Activated CD4-positive, alpha-beta T cell treated with anti-CD3 and anti-CD28 coated beads for 36 hours (primary cell): ENCODE measurements at regions not wholly inside any gene's neighbourhood (a gene's known extent, or its start where the extent isn't known, plus 50 kb on each side); places are given as distances from the start of the nearest gene placed in this dataset.

ENCODE experiments used
- ATAC-seq: fragments of 200-7000 bp; cut with Tn5 transposase; one replicate; pipeline ENCODE4 v1.10.0; 2021; ENCODE audit warnings: mild to moderate bottlenecking, moderate library complexity
- CTCF ChIA-PET: fragments of 350-600 bp; sonication (Branson Sonifier 250); formaldehyde crosslinking; loops from one replicate; lab custom pipeline; 2021; ENCODE audit warnings: antibody characterized with exemption; lab: Charles Lee
- POLR2A ChIA-PET: fragments of 350-600 bp; sonication (Branson Sonifier 250); formaldehyde crosslinking; loops from one replicate; lab custom pipeline; 2021; ENCODE audit warnings: antibody characterized with exemption, inconsistent platforms; lab: Charles Lee
- DNase-seq: peaks from one replicate; pipeline ENCODE4 v3.0.0-alpha.2; 2020
- H3K27ac Mint-ChIP-seq: one replicate; pipeline ENCODE4 v1.8.0; 2021; ENCODE audit warnings: mixed read lengths
- H3K27me3 Mint-ChIP-seq: one replicate; pipeline ENCODE4 v1.8.0; 2021; ENCODE audit warnings: mixed read lengths
- H3K36me3 Mint-ChIP-seq: one replicate; pipeline ENCODE4 v1.8.0; 2021; ENCODE audit warnings: low read depth, mixed read lengths
- H3K4me1 Mint-ChIP-seq: one replicate; pipeline ENCODE4 v1.8.0; 2021; ENCODE audit warnings: mixed read lengths
- H3K4me3 Mint-ChIP-seq: one replicate; pipeline ENCODE4 v1.8.0; 2021; ENCODE audit warnings: mild to moderate bottlenecking, moderate library complexity, mixed read lengths
- H3K9me3 Mint-ChIP-seq: one replicate; pipeline ENCODE4 v1.8.0; 2021; ENCODE audit warnings: low read depth, mixed read lengths
- intact Hi-C, 2 experiments: fragments of 100-400 bp; cut with DNase I in 1 of 2; cut with micrococcal nuclease in 1 of 2; formaldehyde crosslinking; loops; one replicate each; pipeline versions ENCODE4 v1.14.2 to v1.15.1; 2022 to 2024; cut with DNase I, micrococcal nuclease

GRCh38 chr3:184659797-184660301 lies 52.0 kb downstream of the MAGEF1 start:
- no peak for DNase-seq
- ATAC-seq = no peak
- CTCF ChIA-PET = interaction anchor here (1.1 to 1.5 kb wide), 2 partner anchors 13 to 55 kb away, joined by 3 read pairs; no protein-coding TSS in a partner anchor
- peaks cover 13% of the 10 kb centered on the region for H3K4me1 Mint-ChIP-seq
- H3K4me3 Mint-ChIP-seq = no peak overlapping the region
- no peaks in the 10 kb centered on the region for H3K36me3 Mint-ChIP-seq
- intact Hi-C loops = no loop called here
- POLR2A ChIA-PET = no interaction called here
- H3K27ac Mint-ChIP-seq = no peak overlapping the region
- H3K27me3 Mint-ChIP-seq = no peaks in the 10 kb centered on the region
- no peaks in the 10 kb centered on the region for H3K9me3 Mint-ChIP-seq

GRCh38 chr3:184658223-184658928 lies 53.5 kb downstream of the MAGEF1 start:
- peaks cover 1% of the 10 kb centered on the region for H3K9me3 Mint-ChIP-seq
- DNase-seq = no peak
- CTCF ChIA-PET = interaction anchor here (0.6 to 1.5 kb wide), 3 partner anchors 11 to 153 kb away, joined by 3 to 5 read pairs (median 3); no protein-coding TSS in a partner anchor
- H3K36me3 Mint-ChIP-seq = no peaks in the 10 kb centered on the region
- ATAC-seq = no peak
- intact Hi-C loops = no loop called here
- H3K4me3 Mint-ChIP-seq = no peak overlapping the region
- peaks cover 13% of the 10 kb centered on the region for H3K4me1 Mint-ChIP-seq
- H3K27me3 Mint-ChIP-seq = no peaks in the 10 kb centered on the region
- POLR2A ChIA-PET = no interaction called here
- H3K27ac Mint-ChIP-seq = no peak overlapping the region

GRCh38 chr3:184656829-184657681 lies 54.8 kb downstream of the MAGEF1 start:
- ATAC-seq (peak; percentile 90), DNase-seq (peak; percentile 68)
- ChIA-PET POLR2A (no interaction called here), CTCF (interaction anchor here (0.6 to 1.2 kb wide), 2 partner anchors 10 to 13 kb away, joined by 3 to 5 read pairs; no protein-coding TSS in a partner anchor)
- no peak overlapping the region for H3K27ac Mint-ChIP-seq
- H3K9me3 Mint-ChIP-seq = peaks cover 1% of the 10 kb centered on the region
- peaks cover 18% of the 10 kb centered on the region for H3K4me1 Mint-ChIP-seq
- H3K27me3 Mint-ChIP-seq = no peaks in the 10 kb centered on the region
- no peaks in the 10 kb centered on the region for H3K36me3 Mint-ChIP-seq
- intact Hi-C loops = loop anchor here in 1 of 2 experiments (1.0 kb wide), 1 partner anchor 20 kb away; no protein-coding TSS in a partner anchor
- no peak overlapping the region for H3K4me3 Mint-ChIP-seq

- POLR2A ChIA-PET = interaction anchor here (0.7 kb wide), 1 partner anchor 32 kb away, joined by 4 read pairs; no protein-coding TSS in a partner anchor
- DNase-seq (no peak), ATAC-seq (no peak)
- H3K9me3 Mint-ChIP-seq = peaks cover 1% of the 10 kb centered on the region
- H3K36me3 Mint-ChIP-seq = no peaks in the 10 kb centered on the region
- H3K27me3 Mint-ChIP-seq = no peaks in the 10 kb centered on the region
- H3K4me3 Mint-ChIP-seq = no peak overlapping the region
- intact Hi-C loops = no loop called here
- CTCF ChIA-PET = no interaction called here
- no peak overlapping the region for H3K27ac Mint-ChIP-seq
- peaks cover 22% of the 10 kb centered on the region for H3K4me1 Mint-ChIP-seq
Measured at GRCh38 chr3:184656458-184656828, 55.4 kb downstream of the MAGEF1 start.

GRCh38 chr3:184655597-184655996 lies 56.3 kb downstream of the MAGEF1 start:
- Mint-ChIP-seq H3K36me3 (no peaks in the 10 kb centered on the region), H3K4me3 (no peak overlapping the region), H3K27ac (no peak overlapping the region), H3K27me3 (no peaks in the 10 kb centered on the region), H3K9me3 (peaks cover 1% of the 10 kb centered on the region), H3K4me1 (peaks cover 22% of the 10 kb centered on the region)
- intact Hi-C loops = no loop called here
- ChIA-PET CTCF (no interaction called here), POLR2A (no interaction called here)
- no peak for ATAC-seq
- DNase-seq = no peak

GRCh38 chr3:184654375-184654774 lies 57.5 kb downstream of the MAGEF1 start:
- DNase-seq (no peak), ATAC-seq (no peak)
- intact Hi-C loops = no loop called here
- Mint-ChIP-seq H3K36me3 (no peaks in the 10 kb centered on the region), H3K4me1 (peaks cover 22% of the 10 kb centered on the region), H3K27me3 (no peaks in the 10 kb centered on the region), H3K4me3 (no peak overlapping the region), H3K27ac (no peak overlapping the region), H3K9me3 (peaks cover 1% of the 10 kb centered on the region)
- ChIA-PET CTCF (interaction anchor here (0.6 kb wide), 1 partner anchor 604 kb away, joined by 3 read pairs; no protein-coding TSS in a partner anchor), POLR2A (no interaction called here)

- Mint-ChIP-seq H3K27ac (no peak overlapping the region), H3K9me3 (peaks cover 1% of the 10 kb centered on the region), H3K4me1 (peaks cover 19% of the 10 kb centered on the region), H3K4me3 (no peak overlapping the region), H3K27me3 (no peaks in the 10 kb centered on the region), H3K36me3 (no peaks in the 10 kb centered on the region)
- ChIA-PET CTCF (interaction anchor here (1.0 kb wide), 1 partner anchor 91 kb away, joined by 7 read pairs; the partner anchor contains the start of gene EPHB3), POLR2A (no interaction called here)
- DNase-seq = no peak
- ATAC-seq = no peak
- intact Hi-C loops = no loop called here
Measured at GRCh38 chr3:184652465-184652864, 59.4 kb downstream of the MAGEF1 start.

- Mint-ChIP-seq H3K27ac (no peak overlapping the region), H3K4me1 (peaks cover 13% of the 10 kb centered on the region), H3K36me3 (no peaks in the 10 kb centered on the region), H3K27me3 (no peaks in the 10 kb centered on the region), H3K4me3 (no peak overlapping the region), H3K9me3 (peaks cover 1% of the 10 kb centered on the region)
- intact Hi-C loops = no loop called here
- no peak for DNase-seq
- no peak for ATAC-seq
- POLR2A ChIA-PET = no interaction called here
- CTCF ChIA-PET = interaction anchor here (1.0 kb wide), 1 partner anchor 91 kb away, joined by 7 read pairs; the partner anchor contains the start of gene EPHB3
Measured at GRCh38 chr3:184651904-184652303, 60.0 kb downstream of the MAGEF1 start.

GRCh38 chr3:184648636-184649035 lies 63.2 kb downstream of the MAGEF1 start:
- intact Hi-C loops = no loop called here
- H3K9me3 Mint-ChIP-seq = no peaks in the 10 kb centered on the region
- DNase-seq (no peak), ATAC-seq (no peak)
- ChIA-PET POLR2A (interaction anchor here (0.7 kb wide), 1 partner anchor 48 kb away, joined by 3 read pairs; no protein-coding TSS in a partner anchor), CTCF (no interaction called here)
- no peak overlapping the region for H3K4me3 Mint-ChIP-seq
- no peak overlapping the region for H3K27ac Mint-ChIP-seq
- no peaks in the 10 kb centered on the region for H3K27me3 Mint-ChIP-seq
- H3K4me1 Mint-ChIP-seq = peaks cover 9% of the 10 kb centered on the region
- H3K36me3 Mint-ChIP-seq = no peaks in the 10 kb centered on the region

GRCh38 chr3:184647405-184647936 lies 64.4 kb downstream of the MAGEF1 start:
- no peaks in the 10 kb centered on the region for H3K36me3 Mint-ChIP-seq
- H3K9me3 Mint-ChIP-seq = no peaks in the 10 kb centered on the region
- peaks cover 8% of the 10 kb centered on the region for H3K4me1 Mint-ChIP-seq
- POLR2A ChIA-PET = no interaction called here
- intact Hi-C loops = no loop called here
- no peak overlapping the region for H3K27ac Mint-ChIP-seq
- ATAC-seq (no peak), DNase-seq (no peak)
- no peak overlapping the region for H3K4me3 Mint-ChIP-seq
- H3K27me3 Mint-ChIP-seq = no peaks in the 10 kb centered on the region
- CTCF ChIA-PET = interaction anchor here (0.7 to 0.9 kb wide), 2 partner anchors 10 to 643 kb away, joined by 4 to 5 read pairs; no protein-coding TSS in a partner anchor

- CTCF ChIA-PET = no interaction called here
- H3K27me3 Mint-ChIP-seq = no peaks in the 10 kb centered on the region
- no peak for ATAC-seq
Measured at GRCh38 chr3:184645336-184645735, 66.5 kb downstream of the MAGEF1 start.

More at GRCh38 chr3:184645336-184645735, 66.5 kb downstream of the MAGEF1 start:
- intact Hi-C loops = no loop called here
- DNase-seq = no peak
- Mint-ChIP-seq H3K4me3 (no peak overlapping the region), H3K9me3 (no peaks in the 10 kb centered on the region), H3K27ac (no peak overlapping the region), H3K4me1 (no peaks in the 10 kb centered on the region), H3K36me3 (no peaks in the 10 kb centered on the region)
- POLR2A ChIA-PET = no interaction called here
